ENCODE measurements at regions not wholly inside any gene's neighbourhood (a gene's known extent, or its start where the extent isn't known, plus 50 kb on each side); places are given as distances from the start of the nearest gene placed in this dataset.

DNA sequence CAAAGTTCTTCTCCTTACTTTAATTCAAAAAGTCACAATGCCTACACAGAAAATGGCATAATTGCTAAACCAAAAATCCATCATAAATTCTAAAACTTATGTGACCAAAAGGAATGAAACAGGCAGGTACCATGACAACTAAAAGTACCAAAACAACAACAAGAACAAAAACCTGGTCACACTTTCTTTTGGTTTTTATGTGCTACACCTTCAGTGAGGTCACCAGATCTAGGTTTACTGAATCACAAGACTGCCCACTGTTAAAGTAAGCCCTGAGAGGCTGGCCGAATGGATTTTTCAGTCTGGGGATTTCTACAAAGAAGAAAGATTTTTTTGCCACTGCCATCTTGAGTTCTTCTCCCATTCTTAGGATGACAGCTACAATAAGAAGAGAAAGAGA lies 583.0 kb upstream of the PKN2 start (continued):
- TF ChIP-seq BHLHE40 (IDR thresholded peaks at IDR 0.05; ENCODE audit: borderline replicate concordance in 1 of 2, low read depth in 2 of 2, low read length in 1 of 2), result peak in 1 of 2 experiments; percentile 20; a peak in 1 of 4 replicates
- TF ChIP-seq, protein P1, sequence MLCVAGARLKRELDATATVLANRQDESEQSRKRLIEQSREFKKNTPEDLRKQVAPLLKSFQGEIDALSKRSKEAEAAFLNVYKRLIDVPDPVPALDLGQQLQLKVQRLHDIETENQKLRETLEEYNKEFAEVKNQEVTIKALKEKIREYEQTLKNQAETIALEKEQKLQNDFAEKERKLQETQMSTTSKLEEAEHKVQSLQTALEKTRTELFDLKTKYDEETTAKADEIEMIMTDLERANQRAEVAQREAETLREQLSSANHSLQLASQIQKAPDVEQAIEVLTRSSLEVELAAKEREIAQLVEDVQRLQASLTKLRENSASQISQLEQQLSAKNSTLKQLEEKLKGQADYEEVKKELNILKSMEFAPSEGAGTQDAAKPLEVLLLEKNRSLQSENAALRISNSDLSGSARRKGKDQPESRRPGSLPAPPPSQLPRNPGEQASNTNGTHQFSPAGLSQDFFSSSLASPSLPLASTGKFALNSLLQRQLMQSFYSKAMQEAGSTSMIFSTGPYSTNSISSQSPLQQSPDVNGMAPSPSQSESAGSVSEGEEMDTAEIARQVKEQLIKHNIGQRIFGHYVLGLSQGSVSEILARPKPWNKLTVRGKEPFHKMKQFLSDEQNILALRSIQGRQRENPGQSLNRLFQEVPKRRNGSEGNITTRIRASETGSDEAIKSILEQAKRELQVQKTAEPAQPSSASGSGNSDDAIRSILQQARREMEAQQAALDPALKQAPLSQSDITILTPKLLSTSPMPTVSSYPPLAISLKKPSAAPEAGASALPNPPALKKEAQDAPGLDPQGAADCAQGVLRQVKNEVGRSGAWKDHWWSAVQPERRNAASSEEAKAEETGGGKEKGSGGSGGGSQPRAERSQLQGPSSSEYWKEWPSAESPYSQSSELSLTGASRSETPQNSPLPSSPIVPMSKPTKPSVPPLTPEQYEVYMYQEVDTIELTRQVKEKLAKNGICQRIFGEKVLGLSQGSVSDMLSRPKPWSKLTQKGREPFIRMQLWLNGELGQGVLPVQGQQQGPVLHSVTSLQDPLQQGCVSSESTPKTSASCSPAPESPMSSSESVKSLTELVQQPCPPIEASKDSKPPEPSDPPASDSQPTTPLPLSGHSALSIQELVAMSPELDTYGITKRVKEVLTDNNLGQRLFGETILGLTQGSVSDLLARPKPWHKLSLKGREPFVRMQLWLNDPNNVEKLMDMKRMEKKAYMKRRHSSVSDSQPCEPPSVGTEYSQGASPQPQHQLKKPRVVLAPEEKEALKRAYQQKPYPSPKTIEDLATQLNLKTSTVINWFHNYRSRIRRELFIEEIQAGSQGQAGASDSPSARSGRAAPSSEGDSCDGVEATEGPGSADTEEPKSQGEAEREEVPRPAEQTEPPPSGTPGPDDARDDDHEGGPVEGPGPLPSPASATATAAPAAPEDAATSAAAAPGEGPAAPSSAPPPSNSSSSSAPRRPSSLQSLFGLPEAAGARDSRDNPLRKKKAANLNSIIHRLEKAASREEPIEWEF (IDR thresholded peaks at IDR 0.05; ENCODE audit: insufficient replicate concordance, low read depth, low read length), result no peak
- no peak for TF ChIP-seq NR2F1 (conservative IDR thresholded peaks at IDR 0.05)

DNA sequence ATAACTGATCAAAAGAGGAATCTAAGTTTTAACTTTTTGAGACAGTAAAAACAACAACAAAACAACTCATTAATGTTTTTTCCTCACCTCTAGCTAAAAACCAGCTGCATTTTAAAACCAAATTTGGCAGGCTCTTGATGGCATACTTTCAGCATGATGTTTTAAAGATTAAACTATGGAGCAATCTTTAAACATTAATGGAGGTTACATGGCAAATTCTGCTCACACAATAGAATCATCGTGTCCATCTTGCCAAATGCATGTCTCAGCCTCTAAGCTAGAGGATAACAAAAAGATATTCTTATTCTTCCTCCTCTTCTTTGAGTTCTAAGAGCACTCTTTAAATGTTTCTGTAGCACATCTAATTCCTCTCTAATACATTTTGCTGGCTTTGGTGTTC lies 579.8 kb upstream of the PKN2 start:
- 0% methylated on average over 1 of the region's 1 CpG for WGBS (ENCODE audit: insufficient coverage, insufficient replicate concordance, low lambda C conversion rate, missing lambda C conversion rate)
- H4K20me1 ChIP-seq (ENCODE audit: control insufficient read depth, insufficient read depth), result no peaks in the 10 kb centered on the region
- FAIRE-seq, result no peak
- H3K4me3 ChIP-seq, result no peak overlapping the region
- H3K4me1 ChIP-seq (ENCODE audit: control insufficient read depth, insufficient read depth, low read length), result no peaks in the 10 kb centered on the region
- intact Hi-C loops (cut with micrococcal nuclease; ENCODE audit: unreplicated experiment) (no loop called here), in situ Hi-C loops (cut with MboI) (no loop called here)
- no peaks in the 10 kb centered on the region for H3K36me3 ChIP-seq (ENCODE audit: control insufficient read depth in 2 of 2, insufficient read depth in 2 of 2, low read length in 1 of 2)
- no peak overlapping the region for H3K27ac ChIP-seq (ENCODE audit: control insufficient read depth, insufficient read depth)
- H3K9ac ChIP-seq (ENCODE audit: control insufficient read depth, insufficient read depth, low read length), result no peak overlapping the region
- RAD21 ChIA-PET (ENCODE audit: unreplicated experiment), result interaction anchor here (1.7 kb wide), 1 partner anchor 77 kb away, joined by 5 read pairs; no protein-coding TSS in a partner anchor
- H3K79me2 ChIP-seq (ENCODE audit: control insufficient read depth, insufficient read depth, low read length), result no peaks in the 10 kb centered on the region
- no peaks in the 10 kb centered on the region for H3K9me3 ChIP-seq (replicated peaks; ENCODE audit: control insufficient read depth, insufficient read depth, low read length)
- SMC1A ChIA-PET (ENCODE audit: uncharacterized antibody, unreplicated experiment), result interaction anchor here (0.6 kb wide), 1 partner anchor 1652 kb away, joined by 3 read pairs; no protein-coding TSS in a partner anchor
- no peak for TF ChIP-seq HDAC2 (IDR thresholded peaks at IDR 0.05)
- TF ChIP-seq ETV6 (conservative IDR thresholded peaks at IDR 0.05 in 1 of 2, IDR thresholded peaks at IDR 0.05 in 1 of 2; ENCODE audit: borderline replicate concordance in 1 of 2, low read depth in 1 of 2), result no peak
- TF ChIP-seq ZNF217 (IDR thresholded peaks at IDR 0.05), result no peak
- TF ChIP-seq RB1 (IDR thresholded peaks at IDR 0.05; ENCODE audit: borderline replicate concordance), result no peak
- no peak for TF ChIP-seq SP1 (IDR thresholded peaks at IDR 0.05; ENCODE audit: low read depth, low read length)
- TF ChIP-seq SMARCA5 (IDR thresholded peaks at IDR 0.05), result no peak
- no peak for TF ChIP-seq NFXL1 (IDR thresholded peaks at IDR 0.05; ENCODE audit: borderline replicate concordance)
- no peak for TF ChIP-seq HDGF (IDR thresholded peaks at IDR 0.05)
- no peak for TF ChIP-seq JUND (IDR thresholded peaks at IDR 0.05; ENCODE audit: low read depth, low read length)
- no peak for TF ChIP-seq CTCF (IDR thresholded peaks at IDR 0.05 in 2 of 3, conservative IDR thresholded peaks at IDR 0.05 in 1 of 3; ENCODE audit: control insufficient read depth in 2 of 3, extremely low read depth in 1 of 3, insufficient read depth in 1 of 3, low read depth in 3 of 3, low read length in 3 of 3)
- no peak for TF ChIP-seq YBX1 (IDR thresholded peaks at IDR 0.05)
- TF ChIP-seq ZNF384 (IDR thresholded peaks at IDR 0.05; ENCODE audit: borderline replicate concordance, low read depth, low read length), result no peak
- no peak for TF ChIP-seq NFYA (IDR thresholded peaks at IDR 0.05; ENCODE audit: borderline replicate concordance, low read depth, low read length)
- H2AFZ ChIP-seq (ENCODE audit: control insufficient read depth, low read depth, low read length), result no peak overlapping the region
- H3K4me2 ChIP-seq (ENCODE audit: control insufficient read depth, insufficient read depth), result no peak overlapping the region
- BruUV-seq (replicated peaks), result no TSS peak
- H3K27me3 ChIP-seq (replicated peaks in 1 of 2; ENCODE audit: control insufficient read depth in 2 of 2, insufficient read depth in 2 of 2, low read length in 1 of 2), result no peaks in the 10 kb centered on the region
- ATAC-seq, result no peak
- CTCF ChIA-PET, result interaction anchor here (0.9 kb wide), 1 partner anchor 180 kb away, joined by 3 read pairs; no protein-coding TSS in a partner anchor
- POLR2A ChIA-PET, result no interaction called here
- no peak for DNase-seq (ENCODE audit: low read depth, low spot score)

Measured in GM12878 (cell line).